ENCODE measurements at regions not wholly inside any gene's neighbourhood (a gene's known extent, or its start where the extent isn't known, plus 50 kb on each side); places are given as distances from the start of the nearest gene placed in this dataset.

DNA sequence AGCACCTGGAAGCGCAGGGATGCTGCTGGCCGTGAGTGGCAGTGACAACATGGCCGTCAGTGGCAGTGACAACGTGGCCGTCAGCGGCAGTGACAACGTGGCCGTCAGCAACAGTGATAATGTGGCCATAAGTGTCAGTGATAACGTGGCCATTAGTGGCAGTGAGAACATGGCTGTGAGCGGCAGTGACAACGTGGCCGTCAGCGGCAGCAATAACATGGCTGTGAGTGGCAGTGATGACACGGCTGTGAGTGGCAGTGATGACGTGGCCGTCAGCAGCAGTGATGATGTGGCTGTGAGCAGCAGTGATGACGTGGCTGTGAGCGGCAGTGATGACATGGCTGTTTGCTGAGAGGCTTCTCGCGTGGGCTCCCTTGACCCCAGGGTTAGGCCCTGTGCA lies 169.8 kb downstream of the ERMARD start:
- 72 to 83% methylated on average over 20 of the region's 20 CpGs for whole genome bisulfite sequencing, 2 donors
- Histone ChIP-seq H3K27me3 (ENCODE audit: control insufficient read depth in 3 of 3, insufficient read depth in 3 of 3, low read length in 2 of 3) (peaks cover 0 to 3% (median 0%) of the 10 kb centered on the region in 3 donors), H3K4me3 (no peak overlapping the region), H3K9ac (ENCODE audit: insufficient read depth in 1 of 2, low read length in 2 of 2) (no peak overlapping the region), H3K9me3 (ENCODE audit: control insufficient read depth in 4 of 4, insufficient read depth in 3 of 4, low read length in 3 of 4) (peaks cover 0 to 3% (median 0%) of the 10 kb centered on the region in 4 donors), H3K4me1 (ENCODE audit: control insufficient read depth in 5 of 5, insufficient read depth in 5 of 5, low read length in 5 of 5) (peaks cover 0 to 26% (median 9%) of the 10 kb centered on the region in 5 donors), H3K27ac (ENCODE audit: low read depth in 1 of 2, low read length in 1 of 2) (no peak overlapping the region), H3K36me3 (ENCODE audit: control insufficient read depth in 4 of 4, insufficient read depth in 4 of 4, low read length in 4 of 4) (no peaks in the 10 kb centered on the region)
- ATAC-seq (ENCODE audit: insufficient read depth, low FRiP score) (no peak), DNase-seq (no peak)
- TF ChIP-seq, protein P1, sequence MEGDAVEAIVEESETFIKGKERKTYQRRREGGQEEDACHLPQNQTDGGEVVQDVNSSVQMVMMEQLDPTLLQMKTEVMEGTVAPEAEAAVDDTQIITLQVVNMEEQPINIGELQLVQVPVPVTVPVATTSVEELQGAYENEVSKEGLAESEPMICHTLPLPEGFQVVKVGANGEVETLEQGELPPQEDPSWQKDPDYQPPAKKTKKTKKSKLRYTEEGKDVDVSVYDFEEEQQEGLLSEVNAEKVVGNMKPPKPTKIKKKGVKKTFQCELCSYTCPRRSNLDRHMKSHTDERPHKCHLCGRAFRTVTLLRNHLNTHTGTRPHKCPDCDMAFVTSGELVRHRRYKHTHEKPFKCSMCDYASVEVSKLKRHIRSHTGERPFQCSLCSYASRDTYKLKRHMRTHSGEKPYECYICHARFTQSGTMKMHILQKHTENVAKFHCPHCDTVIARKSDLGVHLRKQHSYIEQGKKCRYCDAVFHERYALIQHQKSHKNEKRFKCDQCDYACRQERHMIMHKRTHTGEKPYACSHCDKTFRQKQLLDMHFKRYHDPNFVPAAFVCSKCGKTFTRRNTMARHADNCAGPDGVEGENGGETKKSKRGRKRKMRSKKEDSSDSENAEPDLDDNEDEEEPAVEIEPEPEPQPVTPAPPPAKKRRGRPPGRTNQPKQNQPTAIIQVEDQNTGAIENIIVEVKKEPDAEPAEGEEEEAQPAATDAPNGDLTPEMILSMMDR (IDR thresholded peaks at IDR 0.05; ENCODE audit: control extremely low read depth, extremely low read depth) = no peak

DNA sequence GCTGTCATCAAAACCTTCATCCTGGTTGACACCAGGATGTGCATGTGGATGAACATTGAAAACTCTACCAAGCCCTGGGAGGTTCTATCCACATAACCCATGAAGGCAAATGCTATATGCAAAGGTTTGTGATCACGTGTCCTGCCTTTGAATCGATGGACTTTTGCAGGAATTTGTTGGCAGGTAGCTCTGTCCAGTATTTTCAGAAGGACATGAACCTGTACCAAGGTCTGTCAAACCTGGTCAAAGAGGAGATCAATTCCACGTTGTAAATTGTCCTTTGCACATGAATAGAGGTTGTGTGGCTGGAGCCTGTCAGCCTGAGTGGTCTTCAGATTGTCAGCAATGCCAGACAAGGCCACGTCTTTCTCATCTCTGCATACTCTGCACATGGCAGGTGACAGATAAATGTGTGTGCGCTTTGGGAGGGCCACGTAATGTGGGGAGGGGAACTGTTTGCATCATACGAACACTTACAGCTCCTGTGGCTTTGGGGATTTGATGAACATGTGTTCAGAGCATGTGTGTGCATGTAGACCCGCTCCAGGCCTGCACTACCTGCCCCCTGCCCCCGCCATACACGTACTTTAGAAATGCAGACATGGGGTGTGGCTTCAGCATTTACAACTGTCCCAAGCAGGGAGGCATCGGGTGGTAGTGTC lies 169.1 kb downstream of the ERMARD start:
- ATAC-seq (ENCODE audit: insufficient read depth, low FRiP score) = no peak
- DNase-seq = no peak
- H3K9me3 ChIP-seq (ENCODE audit: control insufficient read depth in 4 of 4, insufficient read depth in 3 of 4, low read length in 3 of 4) = peaks cover 0 to 3% (median 0%) of the 10 kb centered on the region in 4 donors
- no peaks in the 10 kb centered on the region for H3K27me3 ChIP-seq (ENCODE audit: control insufficient read depth in 3 of 3, insufficient read depth in 3 of 3, low read length in 2 of 3)
- H3K9ac ChIP-seq (ENCODE audit: insufficient read depth in 1 of 2, low read length in 2 of 2) = no peak overlapping the region
- TF ChIP-seq, protein P1 (IDR thresholded peaks at IDR 0.05; ENCODE audit: control extremely low read depth, extremely low read depth) = no peak
- H3K27ac ChIP-seq (ENCODE audit: low read depth in 1 of 2, low read length in 1 of 2) = no peak overlapping the region
- peaks cover 0 to 28% (median 13%) of the 10 kb centered on the region in 5 donors for H3K4me1 ChIP-seq (ENCODE audit: control insufficient read depth in 5 of 5, insufficient read depth in 5 of 5, low read length in 5 of 5)
- H3K36me3 ChIP-seq (ENCODE audit: control insufficient read depth in 4 of 4, insufficient read depth in 4 of 4, low read length in 4 of 4) = no peaks in the 10 kb centered on the region
- WGBS, 2 donors = 79 to 80% methylated on average over 11 of the region's 11 CpGs
- no peak overlapping the region for H3K4me3 ChIP-seq

DNA sequence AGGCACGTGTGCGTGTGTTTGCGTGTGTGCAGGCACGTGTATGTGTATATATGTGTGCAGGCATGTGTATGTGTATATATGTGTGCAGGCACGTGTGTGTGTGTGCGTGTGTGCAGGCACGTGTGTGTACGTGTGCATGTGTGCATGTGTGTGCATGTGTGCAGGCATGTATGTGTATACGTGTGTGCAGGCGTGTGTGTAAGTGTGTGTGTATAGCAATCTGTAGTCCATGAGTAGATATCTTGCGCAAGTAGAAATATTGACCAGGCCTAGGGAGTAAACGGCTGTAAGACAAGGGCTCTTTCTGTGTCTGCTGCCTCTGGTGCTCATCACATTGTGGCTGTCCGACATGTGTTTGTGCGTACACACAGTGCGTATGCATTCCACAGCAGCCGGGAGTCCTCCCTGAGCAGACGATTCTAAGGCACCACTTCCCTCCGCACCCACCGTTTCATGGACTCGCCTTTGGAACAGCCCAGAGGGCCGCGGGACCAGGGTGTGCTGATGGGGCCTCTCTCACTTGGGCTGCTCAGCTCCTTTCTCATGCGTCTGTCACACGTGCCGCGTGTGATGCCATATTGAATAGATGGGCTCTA lies 167.6 kb downstream of the ERMARD start:
- ATAC-seq (ENCODE audit: insufficient read depth, low FRiP score) = no peak
- 91 to 92% methylated on average over 26 of the region's 26 CpGs for WGBS, 2 donors
- TF ChIP-seq, protein P1 (IDR thresholded peaks at IDR 0.05; ENCODE audit: control extremely low read depth, extremely low read depth) = no peak

More for the DNA sequence above, 167.6 kb downstream of the ERMARD start:
- no peak for DNase-seq
- peaks cover 0 to 3% (median 0%) of the 10 kb centered on the region in 4 donors for H3K9me3 ChIP-seq (ENCODE audit: control insufficient read depth in 4 of 4, insufficient read depth in 3 of 4, low read length in 3 of 4)
- no peak overlapping the region for H3K27ac ChIP-seq (ENCODE audit: low read depth in 1 of 2, low read length in 1 of 2)
- no peaks in the 10 kb centered on the region for H3K27me3 ChIP-seq (ENCODE audit: control insufficient read depth in 3 of 3, insufficient read depth in 3 of 3, low read length in 2 of 3)
- H3K4me1 ChIP-seq (ENCODE audit: control insufficient read depth in 5 of 5, insufficient read depth in 5 of 5, low read length in 5 of 5) = peaks cover 0 to 28% (median 14%) of the 10 kb centered on the region in 5 donors
- H3K4me3 ChIP-seq = no peak overlapping the region
- no peaks in the 10 kb centered on the region for H3K36me3 ChIP-seq (ENCODE audit: control insufficient read depth in 4 of 4, insufficient read depth in 4 of 4, low read length in 4 of 4)
- H3K9ac ChIP-seq (ENCODE audit: insufficient read depth in 1 of 2, low read length in 2 of 2) = no peak overlapping the region

Measured in lung (tissue), 11 donors.